Left lung (tissue), 4 donors: ENCODE measurements at regions not wholly inside any gene's neighbourhood (a gene's known extent, or its start where the extent isn't known, plus 50 kb on each side); places are given as distances from the start of the nearest gene placed in this dataset.

ENCODE experiments used
- ATAC-seq: fragments of 200-7000 bp; cut with Tn5 transposase; one replicate; pipeline ENCODE4 v1.9.1; 2020; ENCODE audit warnings: moderate library complexity
- DNase-seq, 4 donors: peaks; one replicate each; pipeline ENCODE4 v3.0.0-alpha.2; 2013 to 2020
- H3K27ac ChIP-seq, 2 donors: fragments of 200-600 bp; sonication (generic) in 1 of 2; one replicate each; pipeline versions ENCODE4 v1.5.0 to v1.8.0; 2020 to 2021
- H3K27me3 ChIP-seq, 2 donors: fragments of 200-600 bp; sonication (generic) in 1 of 2; one replicate each; pipeline versions ENCODE4 v1.5.0 to v1.8.0; 2020 to 2021
- H3K36me3 ChIP-seq, 2 donors: fragments of 200-600 bp; sonication (generic) in 1 of 2; one replicate each; pipeline versions ENCODE4 v1.5.0 to v1.8.0; 2020 to 2021
- H3K4me1 ChIP-seq, 2 donors: fragments of 200-600 bp; one replicate each; pipeline ENCODE4 v1.8.0; 2021
- H3K4me3 ChIP-seq, 2 donors: fragments of 200-600 bp; sonication (generic) in 1 of 2; one replicate each; pipeline versions ENCODE4 v1.5.0 to v1.8.0; 2020 to 2021; ENCODE audit warnings: mild to moderate bottlenecking in 1 of 2
- H3K9me3 ChIP-seq, 2 donors: fragments of 200-600 bp; sonication (generic) in 1 of 2; one replicate each; pipeline versions ENCODE4 v1.5.0 to v1.8.0; 2020 to 2021
- intact Hi-C, 2 donors: fragments of 100-400 bp; cut with DNase I; formaldehyde crosslinking; loops; one replicate each; pipeline versions ENCODE4 v1.11.2 to v1.14.2; 2022
- TF ChIP-seq, protein P1 (sequence below), 2 donors: fragments of 200-600 bp; sonication (generic) in 1 of 2; IDR thresholded peaks; one replicate each; pipeline versions ENCODE4 v1.5.0 to v1.8.0; 2021; ENCODE audit warnings: antibody characterized with exemption in 2 of 2
- donor health status: DM: no; HTN: yes; CAD: no.
- donor health status: DM: no; HTN: no; CAD: no.

DNA sequence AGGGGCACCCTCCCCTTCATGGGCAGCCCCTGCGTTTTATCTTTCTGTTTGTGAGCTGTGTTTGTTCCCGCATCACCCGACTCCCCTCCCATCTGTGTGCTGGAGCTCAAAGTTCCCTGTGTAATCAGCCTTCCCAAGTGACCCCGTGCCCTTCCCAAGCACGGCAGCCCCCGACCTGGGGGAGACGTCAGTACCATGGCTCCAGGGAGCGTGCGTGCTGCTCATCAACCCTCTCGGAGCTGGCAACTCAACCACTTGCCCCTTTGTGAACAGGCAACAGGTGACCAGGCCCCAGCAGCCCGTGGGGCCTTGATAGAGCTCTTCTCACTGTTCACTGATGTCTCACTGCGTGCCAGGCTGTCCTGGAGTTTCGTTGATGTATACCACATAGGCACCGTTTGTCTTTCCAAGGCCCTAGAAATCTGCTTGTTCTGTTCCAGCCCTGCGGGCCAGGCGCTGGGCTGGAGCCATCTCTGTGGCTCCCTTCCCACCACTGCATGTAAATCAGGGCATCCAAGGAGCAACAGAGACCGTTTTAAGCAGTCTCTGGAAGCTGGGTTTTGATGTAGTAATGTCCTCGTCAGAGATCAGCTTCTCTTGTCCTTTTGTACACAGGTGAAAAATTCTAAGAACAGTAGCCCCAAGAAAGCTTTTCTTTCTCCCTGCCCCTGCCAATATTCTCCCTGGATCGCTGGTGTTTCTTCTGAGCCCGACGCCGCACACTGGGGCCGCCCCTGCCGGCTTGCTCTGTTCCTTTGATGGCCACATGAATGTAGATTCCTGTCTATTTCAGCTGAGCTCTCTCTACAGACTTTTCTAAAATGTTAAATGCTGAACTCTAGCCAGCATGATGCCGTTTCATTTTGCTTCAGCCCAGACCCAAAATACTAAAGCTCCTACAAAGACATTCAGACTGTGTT lies 107.0 kb upstream of the PTPRM start:
- ATAC-seq, result peak; percentile 34

DNA sequence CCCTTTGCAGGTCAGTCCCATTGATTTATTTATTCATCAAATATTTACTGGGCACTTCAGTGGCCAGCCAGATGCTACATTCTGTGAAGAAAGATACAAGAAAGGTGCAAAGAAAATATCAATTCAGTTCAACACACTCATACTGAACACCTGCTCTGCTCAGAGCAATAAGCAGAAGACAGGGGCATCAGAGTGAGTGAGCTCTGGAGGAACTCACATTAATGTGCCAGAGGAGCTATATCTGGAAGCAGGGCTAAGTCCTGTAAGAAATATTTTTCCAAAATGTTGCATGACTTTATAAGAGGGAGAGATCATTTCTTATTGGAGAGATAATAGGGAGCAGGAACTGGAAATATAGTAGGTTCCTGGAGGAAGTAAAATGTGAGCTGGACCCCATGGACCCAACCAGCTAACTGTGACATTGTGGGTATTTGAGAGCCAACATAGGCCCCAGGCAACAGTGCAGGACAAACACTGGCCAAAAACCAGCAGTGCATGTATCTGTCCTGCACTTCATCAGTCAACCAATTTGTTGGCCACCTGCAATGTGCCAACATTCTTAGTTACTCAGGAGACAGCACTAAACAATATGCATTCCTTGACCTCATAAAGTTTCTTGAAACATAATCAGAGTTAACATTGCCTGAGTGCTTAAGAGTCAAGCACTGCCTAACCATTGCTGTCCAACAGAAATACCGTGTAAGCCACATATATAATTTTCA lies 102.7 kb upstream of the PTPRM start:
- Histone ChIP-seq H3K36me3 (no peaks in the 10 kb centered on the region), H3K27ac (no peak overlapping the region), H3K27me3 (no peaks in the 10 kb centered on the region), H3K9me3 (no peaks in the 10 kb centered on the region), H3K4me1 (no peaks in the 10 kb centered on the region), H3K4me3 (no peak overlapping the region)
- TF ChIP-seq, protein P1, sequence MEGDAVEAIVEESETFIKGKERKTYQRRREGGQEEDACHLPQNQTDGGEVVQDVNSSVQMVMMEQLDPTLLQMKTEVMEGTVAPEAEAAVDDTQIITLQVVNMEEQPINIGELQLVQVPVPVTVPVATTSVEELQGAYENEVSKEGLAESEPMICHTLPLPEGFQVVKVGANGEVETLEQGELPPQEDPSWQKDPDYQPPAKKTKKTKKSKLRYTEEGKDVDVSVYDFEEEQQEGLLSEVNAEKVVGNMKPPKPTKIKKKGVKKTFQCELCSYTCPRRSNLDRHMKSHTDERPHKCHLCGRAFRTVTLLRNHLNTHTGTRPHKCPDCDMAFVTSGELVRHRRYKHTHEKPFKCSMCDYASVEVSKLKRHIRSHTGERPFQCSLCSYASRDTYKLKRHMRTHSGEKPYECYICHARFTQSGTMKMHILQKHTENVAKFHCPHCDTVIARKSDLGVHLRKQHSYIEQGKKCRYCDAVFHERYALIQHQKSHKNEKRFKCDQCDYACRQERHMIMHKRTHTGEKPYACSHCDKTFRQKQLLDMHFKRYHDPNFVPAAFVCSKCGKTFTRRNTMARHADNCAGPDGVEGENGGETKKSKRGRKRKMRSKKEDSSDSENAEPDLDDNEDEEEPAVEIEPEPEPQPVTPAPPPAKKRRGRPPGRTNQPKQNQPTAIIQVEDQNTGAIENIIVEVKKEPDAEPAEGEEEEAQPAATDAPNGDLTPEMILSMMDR (IDR thresholded peaks at IDR 0.05), result no peak
- DNase-seq (peak in 1 of 4 donors; percentile 9), ATAC-seq (peak; percentile 48)
- intact Hi-C loops, result no loop called here

More for the DNA sequence above, 107.0 kb upstream of the PTPRM start:
- H3K9me3 ChIP-seq, result no peaks in the 10 kb centered on the region
- TF ChIP-seq, protein P1 (IDR thresholded peaks at IDR 0.05), result no peak
- intact Hi-C loops, result no loop called here
- no peaks in the 10 kb centered on the region for H3K4me1 ChIP-seq
- H3K4me3 ChIP-seq, result no peak overlapping the region
- DNase-seq, result peak in 1 of 4 donors; percentile 11
- no peaks in the 10 kb centered on the region for H3K36me3 ChIP-seq
- H3K27me3 ChIP-seq, result no peaks in the 10 kb centered on the region
- H3K27ac ChIP-seq, result no peak overlapping the region

DNA sequence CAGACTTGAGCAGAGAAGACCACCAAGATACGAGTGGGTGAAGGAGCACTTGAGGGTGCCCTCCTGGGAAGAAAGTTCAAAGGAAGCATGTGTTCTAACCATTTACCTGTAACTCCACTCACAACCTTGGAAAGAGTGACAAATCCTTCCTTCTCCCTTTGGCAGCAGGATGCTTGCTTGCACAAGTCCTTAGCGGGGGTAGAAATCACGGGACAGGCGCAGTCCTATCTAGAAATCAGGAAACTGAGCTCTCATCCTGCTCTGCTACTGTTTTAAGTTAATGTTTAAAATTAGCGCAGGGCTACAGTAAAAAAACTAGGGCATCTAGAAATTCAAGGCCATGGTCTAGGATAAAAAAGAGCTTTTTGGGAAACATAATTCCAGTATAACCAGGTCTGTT lies 100.9 kb upstream of the PTPRM start:
- no peak for ATAC-seq

DNA sequence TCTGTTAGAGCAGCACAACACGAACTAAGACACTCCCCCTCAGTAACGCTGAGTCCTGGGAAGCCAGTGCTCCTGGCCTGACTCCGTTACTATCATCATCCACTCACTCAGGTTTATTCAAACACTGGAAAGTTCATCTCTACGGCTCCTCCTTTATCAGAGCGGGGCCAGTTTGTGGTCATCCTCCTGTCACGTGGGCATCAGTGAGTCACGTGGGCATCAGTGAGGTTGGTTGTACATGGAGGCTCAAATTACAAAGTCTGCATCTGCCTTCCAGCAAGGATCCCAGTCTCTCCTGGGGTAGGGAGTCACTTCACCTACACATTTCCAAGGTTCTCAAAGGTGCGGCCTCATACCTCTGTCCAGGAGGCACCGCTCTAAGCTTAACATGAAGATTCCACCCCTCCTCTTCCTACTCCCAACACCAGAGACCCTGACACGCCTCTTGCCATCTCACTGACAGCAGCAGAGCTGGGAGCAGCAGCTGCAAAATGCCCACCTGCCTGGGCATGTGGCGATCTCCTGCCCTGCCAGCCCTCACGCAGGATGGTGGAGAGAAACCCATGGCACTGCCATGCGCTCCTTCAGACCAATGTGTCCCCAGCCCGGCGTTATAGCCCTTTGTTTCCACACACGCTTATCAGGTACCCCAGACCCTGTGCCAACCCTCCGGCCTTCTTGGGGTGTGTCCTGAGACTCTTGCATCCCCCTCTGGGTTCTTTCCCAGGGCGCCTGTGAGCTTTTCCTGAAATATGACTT lies 99.2 kb upstream of the PTPRM start:
- Histone ChIP-seq H3K9me3 (no peaks in the 10 kb centered on the region), H3K4me3 (no peak overlapping the region), H3K36me3 (no peaks in the 10 kb centered on the region), H3K27ac (no peak overlapping the region), H3K4me1 (no peaks in the 10 kb centered on the region), H3K27me3 (no peaks in the 10 kb centered on the region)
- DNase-seq (no peak), ATAC-seq (no peak)
- intact Hi-C loops, result no loop called here
- TF ChIP-seq, protein P1 (IDR thresholded peaks at IDR 0.05), result no peak

More for the DNA sequence above, 100.9 kb upstream of the PTPRM start:
- H3K27ac ChIP-seq, result no peak overlapping the region
- H3K36me3 ChIP-seq, result no peaks in the 10 kb centered on the region
- DNase-seq, result peak in 1 of 4 donors; percentile 13
- TF ChIP-seq, protein P1 (IDR thresholded peaks at IDR 0.05), result no peak
- intact Hi-C loops, result no loop called here
- H3K9me3 ChIP-seq, result no peaks in the 10 kb centered on the region
- H3K4me1 ChIP-seq, result no peaks in the 10 kb centered on the region
- H3K4me3 ChIP-seq, result no peak overlapping the region
- H3K27me3 ChIP-seq, result no peaks in the 10 kb centered on the region
